ELR (cell line): ENCODE measurements at regions not wholly inside any gene's neighbourhood (a gene's known extent, or its start where the extent isn't known, plus 50 kb on each side); places are given as distances from the start of the nearest gene placed in this dataset.
"Not testable (repeated sequence)": the region's sequence is repeated elsewhere in the genome, so short reads cannot be mapped to it uniquely, and the experiment has no call there.

Experiments
- DNase-seq: peaks from one replicate; pipeline ENCODE4 v3.0.0-alpha.2; 2015; ENCODE audit warnings: low read depth

- DNase-seq, result no peak
Measured at GRCh38 chr13:86579662-86580061, 780.4 kb upstream of the SLITRK6 start.

- DNase-seq, result peak; percentile 48
Measured at GRCh38 chr13:86581706-86582105, 782.5 kb upstream of the SLITRK6 start.

- no peak for DNase-seq
Measured at GRCh38 chr13:86584301-86584700, 785.1 kb upstream of the SLITRK6 start.

GRCh38 chr13:86585835-86586234 lies 786.6 kb upstream of the SLITRK6 start:
- DNase-seq, result no peak

- no peak for DNase-seq
Measured at GRCh38 chr13:86591862-86592261, 792.6 kb upstream of the SLITRK6 start.

GRCh38 chr13:86601351-86601750 lies 802.1 kb upstream of the SLITRK6 start:
- DNase-seq, result peak; percentile 74

GRCh38 chr13:86606264-86606663 lies 807.0 kb upstream of the SLITRK6 start:
- no peak for DNase-seq

GRCh38 chr13:86608701-86609100 lies 809.5 kb upstream of the SLITRK6 start:
- no peak for DNase-seq

GRCh38 chr13:86633346-86633745 lies 834.1 kb upstream of the SLITRK6 start:
- DNase-seq, result no peak

GRCh38 chr13:86651171-86651570 lies 852.0 kb upstream of the SLITRK6 start:
- not testable (repeated sequence) for DNase-seq

- DNase-seq, result no peak
Measured at GRCh38 chr13:86653009-86653408, 853.8 kb upstream of the SLITRK6 start.

- DNase-seq, result no peak
Measured at GRCh38 chr13:86655561-86655960, 856.3 kb upstream of the SLITRK6 start.

- DNase-seq, result no peak
Measured at GRCh38 chr13:86660090-86660489, 860.9 kb upstream of the SLITRK6 start.

- DNase-seq, result no peak
Measured at GRCh38 chr13:86665842-86666241, 866.6 kb upstream of the SLITRK6 start.

GRCh38 chr13:86673931-86674431 lies 874.8 kb upstream of the SLITRK6 start:
- DNase-seq, result peak; percentile 23

GRCh38 chr13:86681223-86681622 lies 882.0 kb upstream of the SLITRK6 start:
- DNase-seq, result peak; percentile 33

GRCh38 chr13:86684402-86684801 lies 885.2 kb upstream of the SLITRK6 start:
- DNase-seq, result no peak

- DNase-seq, result no peak
Measured at GRCh38 chr13:86689911-86690310, 890.7 kb upstream of the SLITRK6 start.

- no peak for DNase-seq
Measured at GRCh38 chr13:86692291-86692690, 893.1 kb upstream of the SLITRK6 start.

- no peak for DNase-seq
Measured at GRCh38 chr13:86710013-86710412, 910.8 kb upstream of the SLITRK6 start.

GRCh38 chr13:86710896-86711295 lies 911.7 kb upstream of the SLITRK6 start:
- DNase-seq, result peak; percentile 28

GRCh38 chr13:86714495-86714894 lies 915.3 kb upstream of the SLITRK6 start:
- DNase-seq, result no peak

- peak; percentile 31 for DNase-seq
Measured at GRCh38 chr13:86725105-86725504, 925.9 kb upstream of the SLITRK6 start.

- DNase-seq, result peak; percentile 17
Measured at GRCh38 chr13:86729206-86729605, 930.0 kb upstream of the SLITRK6 start.

- DNase-seq, result no peak
Measured at GRCh38 chr13:86731987-86732386, 932.8 kb upstream of the SLITRK6 start.
